CD4-positive, alpha-beta T cell (primary cell): ENCODE measurements at regions not wholly inside any gene's neighbourhood (a gene's known extent, or its start where the extent isn't known, plus 50 kb on each side); places are given as distances from the start of the nearest gene placed in this dataset.

ENCODE experiments used
- ATAC-seq: fragments of 200-7000 bp; cut with Tn5 transposase; one replicate; pipeline ENCODE4 v1.10.0; 2022; ENCODE audit warnings: mild to moderate bottlenecking; ENCODE audit not compliant: poor library complexity
- CTCF ChIA-PET: fragments of 350-600 bp; sonication (Branson Sonifier 250); formaldehyde crosslinking; loops from one replicate; lab custom pipeline; 2021; ENCODE audit warnings: antibody characterized with exemption, inconsistent platforms; lab: Charles Lee
- POLR2A ChIA-PET: fragments of 350-600 bp; sonication (Branson Sonifier 250); formaldehyde crosslinking; loops from one replicate; lab custom pipeline; 2021; ENCODE audit warnings: antibody characterized with exemption, inconsistent platforms; lab: Charles Lee
- DNase-seq, 14 experiments: peaks; one replicate each; pipeline ENCODE4 v3.0.0-alpha.2; 2013 to 2020; ENCODE audit warnings: mixed read lengths in 2 of 14
- H3K27ac ChIP-seq, 2 donors: one replicate each; pipeline versions ENCODE4 v1.5.1 to v1.7.0; 2013; ENCODE audit warnings: low read length in 2 of 2, low read depth in 1 of 2, mild to moderate bottlenecking in 1 of 2
- H3K27me3 ChIP-seq, 2 experiments: 1 replicate in 1 of 2; 2 replicates in 1 of 2; pipeline versions ENCODE4 v1.6.1 to v1.7.0; 2013; ENCODE audit warnings: low read length in 2 of 2, control low read depth in 1 of 2, mild to moderate bottlenecking in 1 of 2, moderate library complexity in 1 of 2; ENCODE audit not compliant: insufficient read depth in 2 of 2, control insufficient read depth in 1 of 2
- H3K36me3 ChIP-seq: one replicate; pipeline ENCODE4 v1.6.1; 2013; ENCODE audit warnings: low read length, control low read depth; ENCODE audit not compliant: insufficient read depth
- H3K4me1 ChIP-seq: one replicate; pipeline ENCODE4 v1.6.1; 2013; ENCODE audit warnings: low read length, control low read depth; ENCODE audit not compliant: insufficient read depth
- H3K4me3 ChIP-seq: one replicate; pipeline ENCODE4 v1.5.1; 2013; ENCODE audit warnings: mild to moderate bottlenecking, low read length, moderate library complexity
- H3K9me3 ChIP-seq, 2 experiments: 1 replicate in 1 of 2; 2 replicates in 1 of 2; pipeline versions ENCODE4 v1.6.1 to v1.7.0; 2013; ENCODE audit warnings: low read length in 2 of 2, mild to moderate bottlenecking in 2 of 2, control low read depth in 1 of 2, moderate library complexity in 1 of 2; ENCODE audit not compliant: control insufficient read depth in 1 of 2, insufficient read depth in 1 of 2
- H3K27ac Mint-ChIP-seq: one replicate; pipeline ENCODE4 v1.8.0; 2020; ENCODE audit warnings: mixed read lengths
- H3K27me3 Mint-ChIP-seq: one replicate; pipeline ENCODE4 v1.8.0; 2021; ENCODE audit warnings: mixed read lengths
- H3K36me3 Mint-ChIP-seq: one replicate; pipeline ENCODE4 v1.8.0; 2021; ENCODE audit warnings: low read depth, mixed read lengths
- H3K4me1 Mint-ChIP-seq: one replicate; pipeline ENCODE4 v1.8.0; 2021; ENCODE audit warnings: low read depth, mixed read lengths
- H3K4me3 Mint-ChIP-seq: one replicate; pipeline ENCODE4 v1.8.0; 2020; ENCODE audit warnings: mild to moderate bottlenecking, mixed read lengths
- H3K9me3 Mint-ChIP-seq: one replicate; pipeline ENCODE4 v1.8.0; 2020; ENCODE audit warnings: mixed read lengths
- intact Hi-C, 2 experiments: fragments of 100-400 bp; cut with DNase I in 1 of 2; cut with micrococcal nuclease in 1 of 2; formaldehyde crosslinking; loops; one replicate each; pipeline versions ENCODE4 v1.15.1 to v1.9.0; 2023 to 2025; cut with DNase I, micrococcal nuclease
- TF ChIP-seq, protein P1 (sequence below): fragments of 200-600 bp; IDR thresholded peaks from one replicate; pipeline ENCODE4 v1.8.0; 2022; ENCODE audit warnings: antibody characterized with exemption, mild to moderate bottlenecking

DNA sequence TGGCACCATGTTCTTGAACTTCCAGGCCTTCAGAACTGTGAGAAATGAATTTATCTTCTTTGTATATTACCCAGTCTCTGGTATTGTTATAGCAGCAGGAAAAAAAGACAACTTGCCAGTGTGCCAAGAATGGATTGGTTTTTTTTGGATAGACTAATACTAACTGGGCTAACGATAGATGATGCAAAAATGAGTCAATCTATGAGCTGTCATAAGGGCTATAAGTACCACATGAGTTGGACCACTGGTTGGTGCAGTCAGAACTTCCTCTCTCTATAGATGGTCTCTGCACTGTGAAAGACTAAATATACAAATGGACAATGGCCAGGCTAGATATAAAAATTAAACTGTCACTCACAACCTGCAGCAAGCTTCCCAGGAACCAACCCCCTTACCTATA, 87.6 kb upstream of the COL21A1 start:
- ChIA-PET CTCF (no interaction called here), POLR2A (no interaction called here)
- Mint-ChIP-seq H3K9me3 (no peaks in the 10 kb centered on the region), H3K4me1 (no peaks in the 10 kb centered on the region), H3K36me3 (no peaks in the 10 kb centered on the region), H3K4me3 (no peak overlapping the region), H3K27ac (no peak overlapping the region), H3K27me3 (no peaks in the 10 kb centered on the region)
- intact Hi-C loops = no loop called here
- Histone ChIP-seq H3K27me3 (no peaks in the 10 kb centered on the region), H3K4me1 (no peaks in the 10 kb centered on the region), H3K9me3 (no peaks in the 10 kb centered on the region), H3K27ac (no peak overlapping the region), H3K36me3 (no peaks in the 10 kb centered on the region), H3K4me3 (no peak overlapping the region)
- ATAC-seq (no peak), DNase-seq (no peak)
- TF ChIP-seq, protein P1, sequence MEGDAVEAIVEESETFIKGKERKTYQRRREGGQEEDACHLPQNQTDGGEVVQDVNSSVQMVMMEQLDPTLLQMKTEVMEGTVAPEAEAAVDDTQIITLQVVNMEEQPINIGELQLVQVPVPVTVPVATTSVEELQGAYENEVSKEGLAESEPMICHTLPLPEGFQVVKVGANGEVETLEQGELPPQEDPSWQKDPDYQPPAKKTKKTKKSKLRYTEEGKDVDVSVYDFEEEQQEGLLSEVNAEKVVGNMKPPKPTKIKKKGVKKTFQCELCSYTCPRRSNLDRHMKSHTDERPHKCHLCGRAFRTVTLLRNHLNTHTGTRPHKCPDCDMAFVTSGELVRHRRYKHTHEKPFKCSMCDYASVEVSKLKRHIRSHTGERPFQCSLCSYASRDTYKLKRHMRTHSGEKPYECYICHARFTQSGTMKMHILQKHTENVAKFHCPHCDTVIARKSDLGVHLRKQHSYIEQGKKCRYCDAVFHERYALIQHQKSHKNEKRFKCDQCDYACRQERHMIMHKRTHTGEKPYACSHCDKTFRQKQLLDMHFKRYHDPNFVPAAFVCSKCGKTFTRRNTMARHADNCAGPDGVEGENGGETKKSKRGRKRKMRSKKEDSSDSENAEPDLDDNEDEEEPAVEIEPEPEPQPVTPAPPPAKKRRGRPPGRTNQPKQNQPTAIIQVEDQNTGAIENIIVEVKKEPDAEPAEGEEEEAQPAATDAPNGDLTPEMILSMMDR = no peak

DNA sequence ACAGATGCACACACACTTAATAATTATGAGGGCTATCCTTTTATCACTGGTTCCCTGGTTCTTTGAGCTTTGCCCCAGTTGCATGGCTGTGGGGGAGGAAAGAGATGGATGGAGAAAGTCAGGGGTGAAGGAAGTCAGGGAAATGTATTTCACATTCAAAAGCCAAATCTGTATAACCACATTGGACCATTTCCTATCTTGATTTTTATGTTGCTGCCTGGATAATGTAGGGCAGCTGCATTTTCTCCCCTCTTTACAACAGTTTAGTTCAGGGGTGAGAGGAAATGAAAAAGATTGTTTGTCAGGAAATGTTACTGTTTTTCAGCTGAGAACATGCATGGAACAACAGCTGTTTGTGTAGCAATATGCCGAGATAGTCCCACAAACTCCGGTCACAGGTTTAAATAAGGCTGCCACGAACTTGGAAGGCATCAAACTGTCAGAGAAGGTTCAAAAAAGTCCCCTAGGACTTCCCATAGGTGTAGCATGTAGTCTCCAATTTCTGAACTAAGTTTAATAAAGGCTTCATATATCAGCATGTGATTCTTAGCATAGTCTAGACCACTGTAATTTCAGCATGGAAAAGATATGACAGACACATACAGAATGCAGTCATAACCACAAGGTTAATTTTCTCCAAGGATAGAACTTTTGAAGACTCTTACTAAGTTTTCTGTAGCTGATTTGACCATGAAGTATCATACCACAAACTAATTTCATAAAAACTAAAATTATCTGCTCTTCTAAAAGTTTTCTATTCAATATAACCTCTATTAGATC, 82.1 kb upstream of the COL21A1 start:
- H3K27ac Mint-ChIP-seq = no peak overlapping the region

DNA sequence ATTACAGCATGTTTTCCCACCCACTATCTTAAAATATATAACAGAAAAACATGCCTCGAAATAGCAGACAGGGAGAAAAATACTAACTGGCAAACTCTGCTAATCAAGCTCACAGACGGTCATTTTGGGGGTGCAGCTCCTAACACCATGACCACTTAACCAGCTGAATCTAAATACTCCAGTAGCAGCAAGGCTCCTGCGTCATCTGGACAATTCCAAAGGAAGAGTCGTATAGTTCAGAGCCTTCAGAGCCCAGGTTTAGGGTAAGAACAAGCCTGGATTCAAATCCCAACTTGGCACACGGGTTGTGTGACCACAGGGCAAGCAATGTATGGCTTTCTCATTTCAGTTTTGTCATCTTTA, 81.3 kb upstream of the COL21A1 start:
- intact Hi-C loops = no loop called here
- ChIA-PET POLR2A (no interaction called here), CTCF (no interaction called here)

More for the DNA sequence above, 82.1 kb upstream of the COL21A1 start:
- DNase-seq (no peak), ATAC-seq (no peak)
- H3K27ac ChIP-seq = no peak overlapping the region
- no peaks in the 10 kb centered on the region for H3K4me1 Mint-ChIP-seq
- no peaks in the 10 kb centered on the region for H3K27me3 ChIP-seq
- H3K36me3 ChIP-seq = no peaks in the 10 kb centered on the region
- CTCF ChIA-PET = no interaction called here
- no peaks in the 10 kb centered on the region for H3K9me3 Mint-ChIP-seq
- POLR2A ChIA-PET = no interaction called here
- no peak overlapping the region for H3K4me3 Mint-ChIP-seq
- H3K27me3 Mint-ChIP-seq = peaks cover 5% of the 10 kb centered on the region
- no peaks in the 10 kb centered on the region for H3K4me1 ChIP-seq
- H3K4me3 ChIP-seq = no peak overlapping the region
- intact Hi-C loops = no loop called here
- TF ChIP-seq, protein P1 = no peak
- H3K9me3 ChIP-seq = no peaks in the 10 kb centered on the region
- H3K36me3 Mint-ChIP-seq = no peaks in the 10 kb centered on the region

More for the DNA sequence above, 81.3 kb upstream of the COL21A1 start:
- Histone ChIP-seq H3K4me1 (no peaks in the 10 kb centered on the region), H3K27me3 (no peaks in the 10 kb centered on the region), H3K9me3 (no peaks in the 10 kb centered on the region), H3K27ac (no peak overlapping the region), H3K4me3 (no peak overlapping the region), H3K36me3 (no peaks in the 10 kb centered on the region)
- no peaks in the 10 kb centered on the region for H3K36me3 Mint-ChIP-seq
- ATAC-seq = no peak
- H3K27ac Mint-ChIP-seq = no peak overlapping the region
- no peaks in the 10 kb centered on the region for H3K4me1 Mint-ChIP-seq
- H3K27me3 Mint-ChIP-seq = peaks cover 5% of the 10 kb centered on the region
- no peaks in the 10 kb centered on the region for H3K9me3 Mint-ChIP-seq
- H3K4me3 Mint-ChIP-seq = no peak overlapping the region
- TF ChIP-seq, protein P1 = no peak
- DNase-seq = no peak
